Renal cortical epithelial cell (primary cell): ENCODE measurements at regions not wholly inside any gene's neighbourhood (a gene's known extent, or its start where the extent isn't known, plus 50 kb on each side); places are given as distances from the start of the nearest gene placed in this dataset.

Experiments used
- DNase-seq: peaks from one replicate; pipeline ENCODE4 v3.0.0-alpha.2; 2011; ENCODE audit warnings: low read depth

DNA sequence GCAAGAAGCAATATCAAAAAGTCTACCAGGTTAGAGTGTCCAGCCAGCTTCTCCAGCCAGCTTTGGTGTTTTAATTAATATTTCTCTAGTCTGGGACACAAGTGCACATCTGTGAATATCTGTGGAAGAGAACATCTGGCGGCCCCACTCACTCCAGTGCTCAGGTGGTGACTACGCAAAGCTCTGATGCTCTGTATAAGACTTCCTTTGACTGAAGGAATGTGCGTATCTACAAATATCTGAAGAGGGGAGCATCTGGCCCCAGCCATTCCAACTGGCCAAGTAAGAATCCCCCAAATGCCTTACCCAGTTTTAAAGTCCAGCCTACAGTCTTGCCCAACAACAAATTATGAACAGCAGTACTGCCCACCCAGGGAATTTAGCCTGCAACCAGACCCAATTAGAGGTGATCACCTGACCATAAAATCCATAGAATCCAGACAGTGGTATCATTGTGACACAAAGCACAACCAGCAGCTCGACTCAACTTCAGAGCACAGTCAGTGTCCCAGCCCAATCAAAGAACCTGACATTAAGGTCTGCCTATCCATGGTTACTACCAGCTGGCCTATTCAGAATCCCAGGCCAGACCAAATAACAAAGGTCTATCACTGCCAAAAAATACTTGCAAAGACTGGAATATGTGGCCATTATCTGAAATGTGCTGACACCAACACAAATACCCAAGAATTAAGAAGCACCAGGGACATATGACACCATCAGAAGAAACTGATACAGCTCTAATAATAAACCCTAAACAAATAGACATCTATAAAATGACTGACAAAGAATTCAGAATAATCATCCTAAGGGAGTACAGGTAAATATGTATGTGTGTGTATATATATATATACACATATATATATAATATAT lies 76.1 kb upstream of the MANEA start:
- DNase-seq: no peak

DNA sequence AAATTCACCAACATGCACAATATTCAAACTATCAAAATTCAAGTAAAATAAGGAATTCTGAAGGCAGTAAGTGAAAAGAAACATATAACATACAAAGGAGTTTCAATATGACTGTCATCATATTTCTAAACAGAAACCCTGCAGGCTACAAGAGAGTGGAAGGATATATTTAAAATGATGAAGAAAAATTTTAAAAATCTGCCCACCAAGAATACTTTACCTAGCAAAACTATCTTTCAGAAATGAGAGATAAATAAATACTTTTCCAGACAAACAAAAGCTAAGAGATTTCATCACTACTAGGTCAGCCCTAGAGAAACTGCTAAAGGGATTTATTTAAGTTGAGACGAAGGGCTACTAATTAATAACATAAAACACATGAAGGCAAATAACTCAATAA lies 73.8 kb upstream of the MANEA start:
- DNase-seq: no peak

DNA sequence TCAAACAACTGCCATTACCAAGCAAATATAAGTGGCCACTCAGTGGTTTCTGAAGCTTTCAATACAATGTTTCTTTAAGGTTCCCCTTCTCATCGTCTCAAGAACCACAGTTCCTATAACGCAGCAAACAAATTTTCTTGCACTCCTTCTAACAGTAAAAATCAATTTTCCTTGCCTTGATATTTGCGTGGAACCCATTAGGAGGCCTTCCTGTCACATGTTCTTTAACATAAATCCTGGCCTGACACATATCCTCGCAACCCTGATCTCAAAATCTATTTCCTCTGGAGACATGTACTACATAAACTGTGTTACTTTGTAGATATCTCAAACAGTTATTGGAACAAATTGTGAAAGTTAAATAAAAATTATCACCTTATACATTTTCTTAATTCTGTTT lies 65.9 kb upstream of the MANEA start:
- no peak for DNase-seq

DNA sequence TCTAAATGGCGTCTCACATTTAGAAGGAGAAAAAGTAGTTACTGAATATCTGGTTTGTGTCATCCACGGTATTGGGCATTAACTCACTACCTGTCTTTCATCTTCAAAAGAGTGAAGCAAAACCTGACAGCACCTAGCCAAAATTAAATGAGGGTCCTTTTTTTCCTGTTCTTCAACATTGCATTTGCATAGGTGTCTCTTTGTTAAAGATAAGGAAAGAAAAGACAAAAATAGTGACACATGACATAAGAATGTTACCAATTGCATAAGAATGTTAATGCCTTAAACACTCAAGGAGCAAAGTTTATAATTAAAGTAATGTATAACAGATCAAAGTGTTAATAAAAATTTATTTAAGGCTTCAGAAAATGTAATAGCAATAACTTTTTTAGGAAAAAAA lies 61.4 kb upstream of the MANEA start:
- DNase-seq: peak; percentile 3

DNA sequence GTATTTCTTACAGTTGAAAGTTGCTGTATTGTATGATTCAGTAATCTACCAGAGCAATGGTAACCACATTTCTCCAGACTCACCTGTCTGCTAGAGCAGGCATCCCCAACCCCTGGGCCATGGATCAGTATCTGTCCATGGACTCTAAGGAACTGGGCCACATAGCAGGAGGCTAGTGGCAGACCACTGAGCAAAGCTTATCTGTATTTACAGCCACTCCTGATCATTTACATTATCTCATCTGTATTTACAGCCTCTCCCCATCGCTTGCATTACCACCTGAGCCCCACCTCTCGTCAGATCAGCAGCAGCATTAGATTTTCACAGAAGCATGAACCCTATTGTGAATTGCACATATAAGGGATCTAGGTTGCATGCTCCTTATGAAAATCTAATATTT lies 60.3 kb upstream of the MANEA start:
- DNase-seq: no peak

DNA sequence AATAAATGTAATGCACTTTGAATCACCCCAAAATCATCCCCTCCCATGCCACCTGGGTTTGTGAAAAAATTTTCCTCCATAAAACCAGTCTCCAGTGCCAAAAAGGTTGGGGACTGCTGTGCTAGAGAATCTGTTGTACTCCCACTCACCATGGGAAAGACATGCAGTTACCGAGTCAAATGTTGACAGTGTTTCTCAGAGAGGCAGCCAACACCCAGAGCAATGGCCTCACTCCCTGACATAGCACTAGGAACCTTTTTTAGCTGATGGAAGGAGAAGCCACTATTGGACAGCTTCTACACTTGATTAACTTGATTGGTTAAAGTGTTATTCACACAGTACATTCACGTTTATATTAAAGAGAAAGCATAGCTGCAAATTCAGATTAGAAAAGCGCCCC lies 59.8 kb upstream of the MANEA start:
- DNase-seq: no peak

DNA sequence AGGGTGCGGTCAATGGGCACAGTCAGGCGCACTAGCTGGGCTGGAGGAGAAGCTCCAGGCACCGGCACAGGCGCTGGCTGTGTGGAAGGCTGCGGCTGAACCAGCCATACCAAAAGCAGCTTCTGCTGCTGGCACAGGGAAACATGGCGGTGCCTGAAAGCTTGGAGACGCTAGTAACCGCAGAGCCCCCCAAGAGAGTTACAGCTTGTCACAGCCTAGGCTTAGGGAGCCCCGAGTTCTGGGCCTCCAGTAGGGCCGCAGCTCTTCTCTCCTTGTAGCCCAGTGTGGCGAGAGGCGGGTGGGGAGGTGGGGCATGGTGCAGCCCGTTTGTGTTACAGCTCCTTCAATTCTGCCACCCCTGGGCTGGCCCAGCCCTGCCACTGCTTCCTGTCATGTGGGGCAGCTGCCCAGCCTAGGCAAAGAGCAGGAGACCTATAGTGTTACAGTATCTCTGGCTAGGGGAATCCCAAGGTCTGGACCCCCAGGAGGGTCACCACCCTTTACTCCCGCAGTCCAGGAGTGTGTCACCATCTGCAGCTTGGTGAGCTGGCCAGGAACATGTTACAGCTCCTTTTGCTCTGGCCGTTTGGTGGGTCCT lies 58.6 kb upstream of the MANEA start:
- DNase-seq: no peak

DNA sequence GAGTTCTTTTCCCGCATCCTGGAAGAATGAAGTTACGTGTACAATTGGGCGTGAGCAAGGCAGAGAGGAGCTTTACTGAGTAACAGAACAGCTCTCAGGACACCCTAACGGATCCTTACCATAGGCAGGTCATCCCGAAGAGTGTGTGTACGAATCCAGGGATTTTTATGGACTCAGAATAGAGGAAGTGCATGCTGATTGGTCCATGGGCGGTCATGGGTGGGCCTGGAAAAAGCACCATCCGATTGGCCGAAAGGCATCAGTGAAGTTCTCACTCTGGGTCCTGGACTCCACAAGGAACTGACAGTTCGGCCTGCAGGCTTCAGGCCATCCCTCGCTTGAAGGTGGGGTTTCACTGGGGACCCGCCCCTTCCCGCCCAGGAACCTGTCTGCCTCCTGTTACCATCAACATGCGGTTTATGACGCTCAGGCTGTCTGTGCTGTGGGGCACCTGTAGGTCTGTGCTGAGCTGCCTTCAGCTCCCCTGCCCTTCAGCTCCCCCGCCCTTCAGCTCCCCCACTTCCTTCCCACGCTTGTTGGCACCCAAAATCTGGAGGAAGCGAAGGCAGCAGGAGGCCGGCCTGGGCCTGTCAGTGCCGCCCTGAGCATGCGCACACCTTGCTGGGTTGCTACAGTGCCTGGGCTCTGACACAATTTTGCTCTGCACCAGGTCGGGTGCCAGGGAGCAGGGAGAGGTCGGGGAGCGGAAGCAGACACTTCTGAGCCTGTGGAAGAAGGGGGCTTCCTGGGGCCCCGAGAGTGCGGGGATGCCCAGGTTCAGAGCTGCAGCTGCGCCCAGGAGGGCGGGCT lies 57.9 kb upstream of the MANEA start:
- DNase-seq: no peak

DNA sequence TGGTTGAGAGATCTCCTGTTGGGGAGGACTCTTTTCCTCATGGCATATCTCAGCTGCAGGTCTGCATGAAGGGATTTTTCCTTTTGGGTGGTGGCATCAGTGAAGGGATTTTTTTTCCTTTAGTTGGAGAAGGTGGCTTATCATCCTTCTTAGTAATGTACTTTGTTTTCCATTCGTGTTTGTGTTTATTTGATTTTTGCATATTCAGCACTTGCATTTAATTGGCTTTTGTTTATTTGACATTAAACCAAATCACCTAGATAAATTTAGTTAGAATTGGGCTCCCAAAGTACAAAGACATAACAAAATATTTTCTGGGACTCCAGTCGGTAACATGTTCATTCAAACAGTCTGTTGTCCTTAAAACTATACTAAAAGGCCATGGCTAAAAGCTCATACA lies 56.2 kb upstream of the MANEA start:
- no peak for DNase-seq
